PFSK-1 (cell line): ENCODE measurements at regions not wholly inside any gene's neighbourhood (a gene's known extent, or its start where the extent isn't known, plus 50 kb on each side); places are given as distances from the start of the nearest gene placed in this dataset.

Source experiments
- FOXP2 ChIP-seq: optimal IDR thresholded peaks from 2 replicates; pipeline ENCODE3; 2011; ENCODE audit warnings: borderline replicate concordance, control low read depth, inconsistent platforms; ENCODE audit not compliant: insufficient read depth; ENCODE audit errors: extremely low read length, extremely low read depth
- POLR2AphosphoS5 ChIP-seq: IDR thresholded peaks from 2 replicates; pipeline ENCODE4 v1.6.1; 2012; ENCODE audit warnings: low read depth, mild to moderate bottlenecking, control low read depth, low read length, moderate library complexity
- REST ChIP-seq, 2 experiments: IDR thresholded peaks; 2 replicates each; pipeline versions ENCODE4 v1.6.1 to v1.8.0; 2011 to 2012; ENCODE audit warnings: low read depth in 2 of 2, low read length in 2 of 2, control low read depth in 1 of 2, inconsistent platforms in 1 of 2, mild to moderate bottlenecking in 1 of 2, moderate library complexity in 1 of 2; ENCODE audit not compliant: insufficient read depth in 1 of 2
- SIN3A ChIP-seq: IDR thresholded peaks from 2 replicates; pipeline ENCODE4 v1.6.1; 2012; ENCODE audit warnings: mild to moderate bottlenecking, low read length, moderate library complexity, borderline replicate concordance; ENCODE audit not compliant: insufficient read depth
- TAF1 ChIP-seq: IDR thresholded peaks from 2 replicates; pipeline ENCODE4 v1.6.1; 2012; ENCODE audit warnings: low read length, control low read depth, borderline replicate concordance; ENCODE audit not compliant: insufficient read depth

GRCh38 chr13:76289558-76289957, 596.6 kb downstream of the KCTD12 start:
- TF ChIP-seq REST (IDR thresholded peaks at IDR 0.05; ENCODE audit: insufficient read depth in 1 of 2, low read depth in 2 of 2, low read length in 2 of 2), result no peak
- TF ChIP-seq POLR2AphosphoS5, result no peak
- no peak for TF ChIP-seq TAF1
- no peak for TF ChIP-seq SIN3A
- TF ChIP-seq FOXP2, result no peak

DNA sequence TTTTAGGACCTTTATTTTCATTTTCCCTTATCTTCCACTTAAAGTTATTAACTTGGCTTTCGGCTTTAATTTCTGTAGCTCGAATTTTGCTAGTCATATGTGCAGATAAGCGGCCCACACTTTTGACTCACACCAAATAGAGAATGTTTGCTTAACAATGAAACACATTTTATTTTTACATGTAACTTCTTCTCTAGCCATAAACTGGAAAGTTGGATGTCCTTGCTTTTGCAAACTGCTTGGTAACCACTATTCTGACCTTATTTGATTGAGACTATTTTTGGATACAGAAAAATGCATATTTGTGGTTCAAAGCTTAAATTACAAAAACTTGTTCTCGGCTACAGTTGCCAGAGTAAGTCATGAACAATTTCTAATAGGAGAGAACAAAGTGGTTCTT, 600.0 kb downstream of the KCTD12 start:
- TF ChIP-seq TAF1 (no peak), SIN3A (no peak), REST (IDR thresholded peaks at IDR 0.05; ENCODE audit: insufficient read depth in 1 of 2, low read depth in 2 of 2, low read length in 2 of 2) (no peak), FOXP2 (no peak), POLR2AphosphoS5 (no peak)

- no peak for TF ChIP-seq POLR2AphosphoS5
- TF ChIP-seq REST (IDR thresholded peaks at IDR 0.05; ENCODE audit: insufficient read depth in 1 of 2, low read depth in 2 of 2, low read length in 2 of 2), result no peak
- no peak for TF ChIP-seq SIN3A
- TF ChIP-seq TAF1, result no peak
- TF ChIP-seq FOXP2, result no peak
Observed at GRCh38 chr13:76285463-76285862, 600.7 kb downstream of the KCTD12 start.

DNA sequence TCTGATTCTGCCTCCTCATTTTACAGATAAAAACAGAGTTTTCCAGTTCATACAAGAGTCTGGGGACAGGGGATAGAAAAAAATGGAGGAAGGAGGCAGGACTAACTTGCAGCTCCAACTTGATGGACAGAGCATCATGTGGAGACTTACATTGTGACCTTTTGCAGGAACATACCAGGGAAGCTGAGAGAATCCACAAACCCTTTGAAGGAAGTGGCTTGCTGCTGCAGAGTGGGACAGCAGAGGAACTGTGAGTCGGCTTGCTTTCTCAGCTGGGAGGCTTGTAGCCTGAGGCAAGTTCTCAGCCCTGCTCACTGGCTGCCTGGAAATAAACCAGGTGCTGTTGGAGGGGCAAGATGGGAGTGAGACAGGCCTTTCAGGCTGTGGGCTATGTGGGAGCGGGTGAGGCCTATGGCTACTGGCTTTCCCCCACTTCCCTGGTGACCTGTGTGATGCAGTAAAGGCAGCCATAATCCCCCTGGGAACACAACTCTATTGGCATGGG, 614.4 kb downstream of the KCTD12 start:
- no peak for TF ChIP-seq REST (IDR thresholded peaks at IDR 0.05; ENCODE audit: insufficient read depth in 1 of 2, low read depth in 2 of 2, low read length in 2 of 2)
- no peak for TF ChIP-seq TAF1
- TF ChIP-seq SIN3A, result no peak
- no peak for TF ChIP-seq POLR2AphosphoS5
- no peak for TF ChIP-seq FOXP2

DNA sequence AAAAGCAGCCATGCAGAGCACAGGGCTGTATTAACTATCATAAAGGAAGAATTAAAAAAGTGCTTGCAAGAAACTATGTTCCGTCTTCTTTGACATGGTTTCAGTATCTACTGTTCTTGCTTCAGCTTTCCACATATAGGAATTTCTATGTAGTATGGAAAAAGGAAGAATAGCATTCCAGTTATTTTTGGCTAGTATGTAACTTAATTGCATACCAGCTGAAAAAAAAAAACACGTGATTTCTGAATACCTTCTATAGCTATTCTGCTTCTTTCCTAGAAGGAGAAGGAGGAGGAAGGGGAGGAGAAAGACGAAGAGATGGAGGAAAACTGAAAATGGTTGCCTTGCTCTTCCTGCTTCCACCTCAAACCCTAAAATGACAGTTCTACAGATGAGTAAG, 619.0 kb downstream of the KCTD12 start:
- TF ChIP-seq REST (IDR thresholded peaks at IDR 0.05; ENCODE audit: insufficient read depth in 1 of 2, low read depth in 2 of 2, low read length in 2 of 2) (no peak), TAF1 (no peak)
